ENCODE measurements at regions not wholly inside any gene's neighbourhood (a gene's known extent, or its start where the extent isn't known, plus 50 kb on each side); places are given as distances from the start of the nearest gene placed in this dataset.

GRCh38 chr2:173468266-173468793 lies 113.7 kb downstream of the CDCA7 start:
- H3K4me3 ChIP-seq (ENCODE audit: low read length, poor library complexity, severe bottlenecking): no peak overlapping the region
- no peaks in the 10 kb centered on the region for H3K27me3 ChIP-seq (ENCODE audit: insufficient read depth, low read length, poor library complexity, severe bottlenecking)
- TF ChIP-seq EZH2phosphoT487 (IDR thresholded peaks at IDR 0.05; ENCODE audit: borderline replicate concordance) (no peak), CTCF (conservative IDR thresholded peaks at IDR 0.05; ENCODE audit: low read length) (no peak)
- H3K4me1 ChIP-seq (ENCODE audit: insufficient read depth, low read length, poor library complexity, severe bottlenecking): peaks cover 5% of the 10 kb centered on the region
- H3K79me2 ChIP-seq (ENCODE audit: insufficient read depth, low read length): no peaks in the 10 kb centered on the region
- no peaks in the 10 kb centered on the region for H4K20me1 ChIP-seq (ENCODE audit: insufficient read depth, low read length, poor library complexity, severe bottlenecking)
- H3K36me3 ChIP-seq (ENCODE audit: insufficient read depth, low read length): no peaks in the 10 kb centered on the region
- no peaks in the 10 kb centered on the region for H3K9me2 ChIP-seq (replicated peaks; ENCODE audit: low read depth, low read length)
- no peak overlapping the region for H2AFZ ChIP-seq (ENCODE audit: low read length)
- no peak overlapping the region for H3K4me2 ChIP-seq (ENCODE audit: low read depth, low read length, poor library complexity, severe bottlenecking)
- H3K9ac ChIP-seq (ENCODE audit: low read depth, low read length, poor library complexity, severe bottlenecking): no peak overlapping the region
- no peaks in the 10 kb centered on the region for H3K9me3 ChIP-seq (ENCODE audit: insufficient read depth, low read depth, low read length)
- H3F3A ChIP-seq (ENCODE audit: low read depth): no peaks in the 10 kb centered on the region

GRCh38 chr2:173472112-173472511 lies 117.4 kb downstream of the CDCA7 start:
- no peaks in the 10 kb centered on the region for H3K9me2 ChIP-seq (replicated peaks; ENCODE audit: low read depth, low read length)
- H3F3A ChIP-seq (ENCODE audit: low read depth): no peaks in the 10 kb centered on the region
- no peaks in the 10 kb centered on the region for H3K36me3 ChIP-seq (ENCODE audit: insufficient read depth, low read length)
- H3K9me3 ChIP-seq (ENCODE audit: insufficient read depth, low read depth, low read length): no peaks in the 10 kb centered on the region
- TF ChIP-seq CTCF (conservative IDR thresholded peaks at IDR 0.05; ENCODE audit: low read length) (0 out of 2 replicates have a peak, but pooled peaks have one; percentile 29), EZH2phosphoT487 (IDR thresholded peaks at IDR 0.05; ENCODE audit: borderline replicate concordance) (no peak)
- H2AFZ ChIP-seq (ENCODE audit: low read length): no peak overlapping the region
- H3K9ac ChIP-seq (ENCODE audit: low read depth, low read length, poor library complexity, severe bottlenecking): no peak overlapping the region
- no peaks in the 10 kb centered on the region for H3K79me2 ChIP-seq (ENCODE audit: insufficient read depth, low read length)
- no peaks in the 10 kb centered on the region for H3K27me3 ChIP-seq (ENCODE audit: insufficient read depth, low read length, poor library complexity, severe bottlenecking)
- no peaks in the 10 kb centered on the region for H3K4me1 ChIP-seq (ENCODE audit: insufficient read depth, low read length, poor library complexity, severe bottlenecking)
- no peak overlapping the region for H3K4me3 ChIP-seq (ENCODE audit: low read length, poor library complexity, severe bottlenecking)
- no peak overlapping the region for H3K4me2 ChIP-seq (ENCODE audit: low read depth, low read length, poor library complexity, severe bottlenecking)
- no peaks in the 10 kb centered on the region for H4K20me1 ChIP-seq (ENCODE audit: insufficient read depth, low read length, poor library complexity, severe bottlenecking)

- Histone ChIP-seq H4K20me1 (ENCODE audit: insufficient read depth, low read length, poor library complexity, severe bottlenecking) (no peaks in the 10 kb centered on the region), H3K4me3 (ENCODE audit: low read length, poor library complexity, severe bottlenecking) (no peak overlapping the region), H3K36me3 (ENCODE audit: insufficient read depth, low read length) (no peaks in the 10 kb centered on the region), H3K4me1 (ENCODE audit: insufficient read depth, low read length, poor library complexity, severe bottlenecking) (no peaks in the 10 kb centered on the region), H3K9ac (ENCODE audit: low read depth, low read length, poor library complexity, severe bottlenecking) (no peak overlapping the region), H3K9me3 (ENCODE audit: insufficient read depth, low read depth, low read length) (no peaks in the 10 kb centered on the region), H3K79me2 (ENCODE audit: insufficient read depth, low read length) (no peaks in the 10 kb centered on the region), H3F3A (ENCODE audit: low read depth) (no peaks in the 10 kb centered on the region), H3K9me2 (replicated peaks; ENCODE audit: low read depth, low read length) (no peaks in the 10 kb centered on the region), H3K27me3 (ENCODE audit: insufficient read depth, low read length, poor library complexity, severe bottlenecking) (no peaks in the 10 kb centered on the region), H2AFZ (ENCODE audit: low read length) (peak overlapping the region; percentile 33; the same call in 1 of the 2 replicates), H3K4me2 (ENCODE audit: low read depth, low read length, poor library complexity, severe bottlenecking) (no peak overlapping the region)
- no peak for TF ChIP-seq EZH2phosphoT487 (IDR thresholded peaks at IDR 0.05; ENCODE audit: borderline replicate concordance)
- no peak for TF ChIP-seq CTCF (conservative IDR thresholded peaks at IDR 0.05; ENCODE audit: low read length)
Measured at GRCh38 chr2:173483137-173483536, 128.5 kb downstream of the CDCA7 start.
